ENCODE measurements at regions not wholly inside any gene's neighbourhood (a gene's known extent, or its start where the extent isn't known, plus 50 kb on each side); places are given as distances from the start of the nearest gene placed in this dataset.
"Not testable (repeated sequence)": the region's sequence is repeated elsewhere in the genome, so short reads cannot be mapped to it uniquely, and the experiment has no call there.

DNA sequence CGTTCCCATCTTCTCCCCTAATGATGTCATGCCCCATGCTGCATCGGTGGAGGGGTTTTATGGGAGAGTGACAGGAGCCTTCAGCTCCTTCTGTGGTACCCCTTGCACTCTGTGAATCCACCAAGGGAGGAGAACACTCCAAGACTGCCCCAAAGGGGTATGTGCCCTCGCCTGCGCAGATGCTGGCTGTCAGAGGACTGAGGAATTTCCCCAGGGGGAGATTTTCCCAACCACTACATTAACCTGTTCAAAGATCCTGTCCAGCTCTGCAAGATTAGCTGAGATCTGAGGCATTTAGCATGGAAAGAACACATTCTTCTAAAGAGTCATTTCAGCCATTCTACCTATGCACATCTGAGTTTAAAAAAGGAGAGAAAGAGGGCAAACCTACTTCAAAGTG, 143.2 kb upstream of the ITGA6 start:
- no peak for DNase-seq (ENCODE audit: low read depth in 2 of 3, low spot score in 2 of 3)

DNA sequence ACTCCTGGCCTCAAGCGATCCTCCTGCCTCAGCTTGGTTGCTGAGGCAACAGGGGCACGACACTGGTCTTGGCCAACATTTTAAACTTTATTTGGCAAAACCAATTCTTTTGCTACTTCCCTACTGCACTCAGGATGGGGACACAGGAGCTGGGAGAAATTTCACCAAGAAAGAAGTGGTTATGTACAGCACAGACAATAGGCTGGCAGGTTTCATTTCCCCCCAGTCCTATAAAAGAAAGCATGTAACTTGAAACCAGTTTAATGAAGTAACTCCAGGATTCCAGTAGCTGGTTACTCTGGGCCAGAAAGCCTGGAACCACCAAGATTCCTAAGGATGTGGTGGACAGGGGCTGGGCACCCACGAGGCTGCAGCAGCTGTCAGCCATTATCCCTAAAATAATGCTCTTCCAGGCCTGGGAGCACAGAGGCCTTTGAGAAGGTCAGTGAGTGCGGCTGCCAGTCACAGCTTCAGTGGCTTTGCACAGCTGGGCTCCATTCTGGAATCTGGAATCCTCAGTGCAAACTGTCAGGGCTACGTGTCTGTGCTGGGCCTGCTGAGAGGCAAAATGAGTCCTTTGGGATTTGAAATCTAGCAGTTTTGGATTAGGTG, 142.3 kb upstream of the ITGA6 start:
- no peak for DNase-seq (ENCODE audit: low read depth in 2 of 3, low spot score in 2 of 3)

DNA sequence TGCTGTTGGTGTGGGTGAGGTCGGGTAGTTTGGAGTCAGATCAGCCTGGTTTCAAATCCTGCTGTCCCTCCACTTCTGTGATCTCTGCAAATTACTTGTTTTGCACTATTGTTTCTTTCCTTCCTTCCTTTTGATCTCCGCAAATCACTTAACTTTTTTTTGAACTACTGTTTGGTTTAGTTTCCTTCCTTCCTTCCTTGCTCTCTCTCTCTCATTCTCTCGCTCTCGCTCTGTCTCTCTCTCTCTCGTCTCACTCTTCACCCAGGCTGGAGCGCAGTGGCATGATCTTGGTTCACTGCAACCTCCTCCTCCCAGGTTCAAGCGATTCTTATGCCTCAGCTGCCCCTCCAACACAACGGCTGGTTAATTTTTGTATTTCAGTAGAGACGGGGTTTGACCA, 141.6 kb upstream of the ITGA6 start:
- no peak for DNase-seq (ENCODE audit: low read depth in 2 of 3, low spot score in 2 of 3)

- no peak for DNase-seq (ENCODE audit: low read depth in 2 of 3, low spot score in 2 of 3)
Measured at GRCh38 chr2:172287190-172287589, 140.2 kb upstream of the ITGA6 start.

DNA sequence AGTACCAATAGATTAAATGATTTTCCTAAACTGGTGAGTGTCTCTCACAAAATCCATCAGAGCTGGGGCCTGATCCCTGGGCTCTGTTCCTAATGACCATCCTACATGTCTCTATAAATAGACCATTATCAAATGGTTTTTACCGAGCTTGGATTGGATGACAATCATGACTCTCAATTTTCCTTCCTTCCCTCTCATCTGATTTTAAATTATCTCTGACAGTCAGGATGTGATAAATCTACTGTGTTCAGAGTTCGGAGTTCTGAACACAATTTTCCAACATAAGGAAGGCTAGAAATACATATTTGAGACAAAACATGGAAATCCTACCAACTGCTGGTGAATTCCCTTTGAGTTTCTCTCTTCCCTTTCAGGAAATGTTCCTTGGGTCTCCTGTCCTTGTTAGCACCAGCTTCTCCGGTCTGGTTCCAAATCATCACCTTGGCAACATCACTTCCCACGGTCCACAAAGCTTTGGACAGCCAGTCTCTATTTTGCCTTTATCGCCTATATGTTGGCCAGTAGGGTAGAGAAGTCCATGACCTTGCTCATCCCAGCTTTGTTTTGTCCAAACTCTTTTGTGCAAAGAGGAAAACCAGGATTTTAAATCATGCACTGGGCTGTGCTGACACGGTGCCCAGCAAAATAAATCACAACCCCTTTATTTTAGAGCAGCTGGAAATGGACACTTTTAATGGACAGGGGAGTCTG, 139.6 kb upstream of the ITGA6 start:
- DNase-seq (ENCODE audit: low read depth in 2 of 3, low spot score in 2 of 3) = no peak

DNA sequence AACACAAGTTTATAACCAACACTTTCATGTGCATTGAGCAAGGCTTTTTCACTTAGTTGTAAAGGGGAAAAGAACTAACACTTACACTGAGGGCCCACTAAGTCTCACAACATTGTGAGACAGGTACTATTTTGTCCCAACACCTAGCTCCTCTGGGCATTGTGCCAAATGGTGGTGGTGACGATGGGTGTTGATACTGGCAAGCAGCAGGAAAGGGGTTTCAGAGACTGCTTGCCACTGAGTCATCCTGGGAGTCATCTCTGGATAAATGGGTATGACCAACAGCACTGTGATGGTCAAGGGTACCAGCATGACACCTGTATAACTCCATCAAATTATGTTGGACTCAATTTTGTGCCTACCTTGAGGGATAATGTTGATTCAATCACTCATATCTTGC, 138.8 kb upstream of the ITGA6 start:
- DNase-seq (ENCODE audit: low read depth in 2 of 3, low spot score in 2 of 3) = no peak

DNA sequence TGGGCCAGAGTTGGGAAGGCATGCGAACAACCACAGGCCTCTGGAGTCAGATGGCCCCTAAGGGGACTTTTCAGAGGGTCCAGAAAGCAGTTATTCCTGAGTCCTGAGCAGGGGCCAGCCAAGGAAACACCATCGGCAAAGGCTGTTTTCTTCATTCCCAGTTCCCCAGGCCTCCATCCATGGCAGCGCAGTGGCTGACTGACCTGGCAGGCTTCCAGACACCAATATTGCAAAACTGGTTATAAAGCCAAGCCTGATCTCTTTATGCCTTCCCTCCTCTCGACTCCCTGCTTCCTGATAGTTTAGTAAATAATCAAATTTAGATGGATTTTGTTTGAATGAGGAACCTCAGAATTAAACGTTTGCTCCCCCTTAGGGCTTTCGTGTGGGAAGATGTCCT, 133.4 kb upstream of the ITGA6 start:
- DNase-seq (ENCODE audit: low read depth in 2 of 3, low spot score in 2 of 3) = no peak

- no peak for DNase-seq (ENCODE audit: low read depth in 2 of 3, low spot score in 2 of 3)
Measured at GRCh38 chr2:172294983-172295382, 132.4 kb upstream of the ITGA6 start.

DNA sequence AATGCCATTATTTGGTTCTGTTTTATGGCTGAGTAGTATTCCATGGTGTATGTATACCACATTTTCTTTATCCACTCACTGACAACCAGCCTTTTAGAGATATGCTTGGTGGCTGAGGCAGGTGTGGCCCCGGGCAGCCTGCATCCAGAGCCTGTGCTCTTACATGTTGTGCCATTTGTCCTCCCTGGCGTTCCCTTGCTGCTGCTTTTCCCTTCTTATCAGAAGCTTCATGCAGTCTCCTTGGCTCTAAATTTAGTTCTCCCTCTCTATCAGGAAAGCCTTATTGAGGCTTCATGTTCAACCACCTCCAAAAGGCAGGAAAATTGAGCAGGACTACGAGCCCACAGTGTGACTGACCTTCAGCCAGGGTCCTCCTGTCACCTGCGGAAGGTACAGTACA, 131.7 kb upstream of the ITGA6 start:
- DNase-seq (ENCODE audit: low read depth in 2 of 3, low spot score in 2 of 3) = no peak

GRCh38 chr2:172296267-172297046, 130.9 kb upstream of the ITGA6 start:
- DNase-seq (ENCODE audit: low read depth in 2 of 3, low spot score in 2 of 3) = no peak

GRCh38 chr2:172297531-172297930, 129.9 kb upstream of the ITGA6 start:
- no peak for DNase-seq (ENCODE audit: low read depth in 2 of 3, low spot score in 2 of 3)

DNA sequence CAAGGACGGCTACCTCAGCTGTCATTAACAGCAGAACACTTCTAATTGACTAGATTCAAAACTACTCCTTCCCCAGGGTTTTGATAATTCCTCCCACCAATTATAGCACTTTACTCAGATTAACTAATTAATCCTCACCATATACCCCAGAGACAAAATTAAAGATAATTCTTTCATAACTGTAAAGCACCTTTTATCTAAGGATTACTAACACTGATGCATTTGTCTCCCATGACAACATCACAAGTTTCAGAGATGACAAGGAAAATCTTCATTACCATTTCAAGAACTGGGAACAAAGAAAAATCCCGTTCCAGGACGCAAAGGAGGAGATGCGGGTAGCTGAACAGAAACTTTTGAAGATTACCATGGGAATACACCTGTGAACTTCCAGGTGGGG, 129.4 kb upstream of the ITGA6 start:
- no peak for DNase-seq (ENCODE audit: low read depth in 2 of 3, low spot score in 2 of 3)

- DNase-seq (ENCODE audit: low read depth in 2 of 3, low spot score in 2 of 3) = no peak
Measured at GRCh38 chr2:172299741-172300140, 127.6 kb upstream of the ITGA6 start.

- DNase-seq (ENCODE audit: low read depth in 2 of 3, low spot score in 2 of 3) = no peak
Measured at GRCh38 chr2:172300851-172301250, 126.5 kb upstream of the ITGA6 start.

DNA sequence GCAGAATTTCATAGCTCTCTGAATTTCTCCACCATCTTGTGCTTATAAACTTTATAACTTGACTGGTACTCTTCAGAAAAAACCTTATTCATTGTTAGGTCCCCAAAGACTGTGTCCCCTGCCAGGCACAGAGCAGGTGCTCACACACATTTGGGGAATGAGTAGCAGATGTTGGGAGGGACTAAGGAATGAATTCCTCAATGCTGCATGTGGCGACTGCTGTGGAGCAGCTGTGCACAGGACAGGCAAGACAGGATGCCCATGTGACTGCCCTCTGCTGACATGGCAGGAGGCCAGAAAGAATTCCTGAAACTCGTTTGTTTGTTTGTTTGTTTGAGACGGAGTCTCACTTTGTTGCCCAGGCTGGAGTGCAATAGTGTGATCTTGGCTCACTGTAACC, 122.3 kb upstream of the ITGA6 start:
- DNase-seq (ENCODE audit: low read depth in 2 of 3, low spot score in 2 of 3) = no peak

- peak in 2 of 3 donors; percentile 71 to 91 for DNase-seq (ENCODE audit: low read depth in 2 of 3, low spot score in 2 of 3)
Measured at GRCh38 chr2:172307800-172308199, 119.6 kb upstream of the ITGA6 start.

GRCh38 chr2:172308253-172308935, 119.0 kb upstream of the ITGA6 start:
- DNase-seq (ENCODE audit: low read depth in 2 of 3, low spot score in 2 of 3) = no peak

GRCh38 chr2:172311921-172312345, 115.5 kb upstream of the ITGA6 start:
- no peak for DNase-seq (ENCODE audit: low read depth in 2 of 3, low spot score in 2 of 3)

GRCh38 chr2:172313715-172314341, 113.6 kb upstream of the ITGA6 start:
- no peak for DNase-seq (ENCODE audit: low read depth in 2 of 3, low spot score in 2 of 3)

DNA sequence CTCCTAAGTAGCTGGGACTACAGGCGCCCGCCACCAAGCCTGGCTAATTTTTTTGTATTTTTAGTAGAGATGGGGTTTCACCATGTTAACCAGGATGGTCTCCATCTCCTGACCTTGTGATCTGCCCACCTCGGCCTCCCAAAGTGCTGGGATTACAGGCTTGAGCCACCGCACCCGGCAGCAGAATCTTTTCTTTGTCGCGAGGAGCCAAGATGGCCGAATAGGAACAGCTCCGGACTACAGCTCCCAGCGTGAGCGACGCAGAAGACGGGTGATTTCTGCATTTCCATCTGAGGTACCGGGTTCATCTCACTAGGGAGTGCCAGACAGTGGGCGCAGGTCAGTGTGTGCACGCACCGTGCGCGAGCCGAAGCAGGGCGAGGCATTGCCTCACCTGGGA, 112.3 kb upstream of the ITGA6 start:
- not testable (repeated sequence) for DNase-seq (ENCODE audit: low read depth in 2 of 3, low spot score in 2 of 3)

- no peak for DNase-seq (ENCODE audit: low read depth in 2 of 3, low spot score in 2 of 3)
Measured at GRCh38 chr2:172322049-172322448, 105.3 kb upstream of the ITGA6 start.

All from hematopoietic multipotent progenitor cell (in vitro differentiated cells).